Common myeloid progenitor, CD34-positive (primary cell): ENCODE measurements at regions not wholly inside any gene's neighbourhood (a gene's known extent, or its start where the extent isn't known, plus 50 kb on each side); places are given as distances from the start of the nearest gene placed in this dataset.

ENCODE experiments used
- CTCF ChIA-PET: fragments of 350-600 bp; sonication (Branson Sonifier 250); formaldehyde crosslinking; loops from one replicate; lab custom pipeline; 2021; ENCODE audit warnings: antibody characterized with exemption; lab: Charles Lee
- POLR2A ChIA-PET: fragments of 350-600 bp; sonication (Branson Sonifier 250); formaldehyde crosslinking; loops from one replicate; lab custom pipeline; 2021; ENCODE audit warnings: antibody characterized with exemption; lab: Charles Lee
- DNase-seq, 3 donors: peaks; one replicate each; pipeline versions ENCODE4 v3.0.0 to v3.0.0-alpha.2; 2013
- H3K27ac ChIP-seq, 2 experiments: 1 replicate in 1 of 2; 2 replicates in 1 of 2; pipeline ENCODE4 v1.7.0; 2013; ENCODE audit warnings: inconsistent platforms in 2 of 2, low read length in 2 of 2, mild to moderate bottlenecking in 2 of 2, low read depth in 1 of 2, moderate library complexity in 1 of 2; ENCODE audit not compliant: severe bottlenecking in 2 of 2, insufficient read depth in 1 of 2, poor library complexity in 1 of 2
- H3K27me3 ChIP-seq, 5 experiments: replicated peaks in 2 of 5; 1 replicate in 3 of 5; 2 replicates in 2 of 5; pipeline versions ENCODE4 v1.6.1 to v1.7.0; 2013; ENCODE audit warnings: low read length in 4 of 5, mild to moderate bottlenecking in 2 of 5, moderate library complexity in 2 of 5, inconsistent platforms in 1 of 5; ENCODE audit not compliant: insufficient read depth in 5 of 5, control insufficient read depth in 4 of 5
- H3K36me3 ChIP-seq, 4 experiments: 1 replicate in 2 of 4; 2 replicates in 2 of 4; pipeline versions ENCODE4 v1.6.1 to v1.7.0; 2013; ENCODE audit warnings: low read length in 3 of 4, control low read depth in 1 of 4, mild to moderate bottlenecking in 1 of 4; ENCODE audit not compliant: control insufficient read depth in 4 of 4, insufficient read depth in 4 of 4
- H3K4me1 ChIP-seq, 4 experiments: 1 replicate in 3 of 4; 2 replicates in 1 of 4; pipeline versions ENCODE4 v1.6.1 to v1.7.1; 2013; ENCODE audit warnings: low read length in 3 of 4, mild to moderate bottlenecking in 3 of 4, control low read depth in 1 of 4, inconsistent platforms in 1 of 4, moderate library complexity in 1 of 4; ENCODE audit not compliant: control insufficient read depth in 4 of 4, insufficient read depth in 4 of 4; ENCODE audit errors: control extremely low read depth in 1 of 4
- H3K4me3 ChIP-seq, 7 experiments: 1 replicate in 4 of 7; 2 replicates in 3 of 7; pipeline versions ENCODE4 v1.5.1 to v1.7.0; 2013; ENCODE audit warnings: mild to moderate bottlenecking in 7 of 7, low read length in 6 of 7, moderate library complexity in 6 of 7, inconsistent platforms in 2 of 7, low read depth in 2 of 7, control low read depth in 1 of 7; ENCODE audit not compliant: insufficient read depth in 4 of 7, control insufficient read depth in 1 of 7; ENCODE audit errors: extremely low read depth in 1 of 7
- H3K9me3 ChIP-seq, 5 experiments: 1 replicate in 4 of 5; 2 replicates in 1 of 5; pipeline versions ENCODE4 v1.6.1 to v1.7.1; 2013; ENCODE audit warnings: low read length in 4 of 5, mild to moderate bottlenecking in 2 of 5, inconsistent platforms in 1 of 5, low read depth in 1 of 5, moderate library complexity in 1 of 5; ENCODE audit not compliant: control insufficient read depth in 4 of 5, insufficient read depth in 2 of 5; ENCODE audit errors: control extremely low read depth in 1 of 5
- WGBS: methylation state at CpG from one replicate; pipeline ENCODE4 v1.1.5; 2013; ENCODE audit not compliant: insufficient coverage; 5-methylcytosine and 5-hydroxymethylcytosine counted together

GRCh38 chr12:109655578-109655977 lies 58.0 kb upstream of the FAM222A start:
- H3K36me3 ChIP-seq, result no peaks in the 10 kb centered on the region
- WGBS, result 100% methylated on average over 2 of the region's 2 CpGs
- no peak overlapping the region for H3K4me3 ChIP-seq
- CTCF ChIA-PET, result no interaction called here
- DNase-seq, result no peak
- H3K27me3 ChIP-seq, result peaks cover 0 to 23% (median 3%) of the 10 kb centered on the region in 5 experiments
- H3K9me3 ChIP-seq, result no peaks in the 10 kb centered on the region
- H3K4me1 ChIP-seq, result no peaks in the 10 kb centered on the region
- no peak overlapping the region for H3K27ac ChIP-seq
- POLR2A ChIA-PET, result interaction anchor here (0.7 kb wide), 1 partner anchor 161 kb away, joined by 3 read pairs; no protein-coding TSS in a partner anchor

GRCh38 chr12:109656743-109657142 lies 56.9 kb upstream of the FAM222A start:
- Histone ChIP-seq H3K27ac (no peak overlapping the region), H3K9me3 (no peaks in the 10 kb centered on the region), H3K36me3 (no peaks in the 10 kb centered on the region), H3K4me1 (no peaks in the 10 kb centered on the region), H3K27me3 (peaks cover 0 to 22% (median 3%) of the 10 kb centered on the region in 5 experiments), H3K4me3 (no peak overlapping the region)
- DNase-seq, result no peak
- CTCF ChIA-PET, result no interaction called here
- WGBS, result 93% methylated on average over 9 of the region's 10 CpGs
- POLR2A ChIA-PET, result no interaction called here

- DNase-seq, result no peak
- no peaks in the 10 kb centered on the region for H3K4me1 ChIP-seq
- H3K36me3 ChIP-seq, result no peaks in the 10 kb centered on the region
- POLR2A ChIA-PET, result interaction anchor here (0.7 kb wide), 1 partner anchor 69 kb away, joined by 3 read pairs; no protein-coding TSS in a partner anchor
- WGBS, result 90% methylated on average over 5 of the region's 7 CpGs
- no peak overlapping the region for H3K4me3 ChIP-seq
- H3K9me3 ChIP-seq, result no peaks in the 10 kb centered on the region
- no peak overlapping the region for H3K27ac ChIP-seq
- CTCF ChIA-PET, result no interaction called here
- peaks cover 0 to 6% (median 0%) of the 10 kb centered on the region in 5 experiments for H3K27me3 ChIP-seq
Measured at GRCh38 chr12:109663795-109664194, 49.8 kb upstream of the FAM222A start.
